IMR-90 (cell line): ENCODE measurements at regions not wholly inside any gene's neighbourhood (a gene's known extent, or its start where the extent isn't known, plus 50 kb on each side); places are given as distances from the start of the nearest gene placed in this dataset.

ENCODE experiments used
- ATAC-seq: fragments of 200-7000 bp; cut with Tn5 transposase; 2 replicates; pipeline ENCODE4 v1.9.1; 2020; ENCODE audit warnings: low read depth, mild to moderate bottlenecking, moderate library complexity
- BruUV-seq: library from RNA; stranded (reverse); fragments of 400-500 nt; replicated peaks from 2 replicates; lab custom pipeline; 2021; lab: Mats Ljungman, UMichigan
- CTCF ChIA-PET: fragments of 300-600 bp; formaldehyde crosslinking; extraction: SDS; loops from one replicate; lab custom pipeline; 2021; ENCODE audit warnings: antibody characterized with exemption; lab: Yijun Ruan, JAX
- POLR2A ChIA-PET: fragments of 300-600 bp; sonication (Branson Sonifier 250); formaldehyde crosslinking; loops from one replicate; lab custom pipeline; 2022; ENCODE audit warnings: antibody characterized with exemption; ENCODE audit not compliant: unreplicated experiment; lab: Charles Lee
- DNase-seq: peaks from one replicate; pipeline ENCODE4 v3.0.0; 2013
- H2AFZ ChIP-seq: replicated peaks from 2 replicates; pipeline ENCODE3; 2013; ENCODE audit warnings: low read length, mild to moderate bottlenecking; ENCODE audit not compliant: poor library complexity
- H2AK5ac ChIP-seq: 2 replicates; pipeline ENCODE4 v1.6.1; 2013; ENCODE audit warnings: low read depth, low read length, inconsistent platforms
- H2AK9ac ChIP-seq: replicated peaks from 2 replicates; pipeline ENCODE3; 2013; ENCODE audit warnings: mild to moderate bottlenecking, low read depth, low read length, moderate library complexity; ENCODE audit not compliant: poor library complexity
- H2BK120ac ChIP-seq: 2 replicates; pipeline ENCODE4 v1.6.1; 2013; ENCODE audit warnings: low read depth, low read length, inconsistent platforms
- H2BK15ac ChIP-seq: 3 replicates; pipeline ENCODE4 v1.6.1; 2013; ENCODE audit warnings: low read depth, low read length, inconsistent platforms
- H2BK20ac ChIP-seq: 2 replicates; pipeline ENCODE4 v1.6.1; 2013; ENCODE audit warnings: low read depth, mild to moderate bottlenecking, inconsistent platforms, low read length, moderate library complexity
- H2BK5ac ChIP-seq: 2 replicates; pipeline ENCODE4 v1.6.1; 2013; ENCODE audit warnings: mild to moderate bottlenecking, low read depth, low read length, inconsistent platforms; ENCODE audit not compliant: poor library complexity, severe bottlenecking
- H3K14ac ChIP-seq: replicated peaks from 2 replicates; pipeline ENCODE4 v1.6.1; 2013; ENCODE audit warnings: low read depth, low read length, inconsistent platforms
- H3K18ac ChIP-seq: 2 replicates; pipeline ENCODE4 v1.6.1; 2013; ENCODE audit warnings: low read depth, low read length, control low read depth
- H3K23ac ChIP-seq: 2 replicates; pipeline ENCODE4 v1.6.1; 2013; ENCODE audit warnings: low read depth, low read length, inconsistent platforms
- H3K27ac ChIP-seq: 2 replicates; pipeline ENCODE4 v1.5.1; 2013; ENCODE audit warnings: mild to moderate bottlenecking, control low read depth, low read length; ENCODE audit not compliant: insufficient read depth
- H3K27me3 ChIP-seq: 2 replicates; pipeline ENCODE4 v1.6.1; 2013; ENCODE audit warnings: low read length; ENCODE audit not compliant: control insufficient read depth, insufficient read depth
- H3K36me3 ChIP-seq: 2 replicates; pipeline ENCODE4 v1.6.1; 2013; ENCODE audit warnings: low read length, mixed read lengths; ENCODE audit not compliant: control insufficient read depth, insufficient read depth
- H3K4ac ChIP-seq: 2 replicates; pipeline ENCODE4 v1.6.1; 2013; ENCODE audit warnings: low read depth, low read length, inconsistent platforms
- H3K4me1 ChIP-seq: 2 replicates; pipeline ENCODE4 v1.6.1; 2013; ENCODE audit warnings: low read length, mixed read lengths; ENCODE audit not compliant: control insufficient read depth, insufficient read depth
- H3K4me2 ChIP-seq: 2 replicates; pipeline ENCODE4 v1.6.1; 2013; ENCODE audit warnings: low read depth, mild to moderate bottlenecking, control low read depth, low read length, moderate library complexity
- H3K4me3 ChIP-seq: 2 replicates; pipeline ENCODE4 v1.5.1; 2013; ENCODE audit warnings: low read depth, mild to moderate bottlenecking, control low read depth, low read length, moderate library complexity; ENCODE audit not compliant: insufficient read depth
- H3K56ac ChIP-seq: 2 replicates; pipeline ENCODE4 v1.6.1; 2013; ENCODE audit warnings: low read length, inconsistent platforms; ENCODE audit not compliant: insufficient read depth; ENCODE audit errors: extremely low read depth
- H3K79me1 ChIP-seq, 2 experiments: 2 replicates each; pipeline ENCODE4 v1.6.1; 2013; ENCODE audit warnings: low read length in 2 of 2, inconsistent platforms in 1 of 2, low read depth in 1 of 2
- H3K9ac ChIP-seq: 2 replicates; pipeline ENCODE4 v1.6.1; 2013; ENCODE audit warnings: low read depth, low read length, control low read depth
- H3K9me1 ChIP-seq: 2 replicates; pipeline ENCODE4 v1.6.1; 2013; ENCODE audit warnings: low read length, inconsistent platforms; ENCODE audit not compliant: insufficient read depth
- H3K9me3 ChIP-seq: 2 replicates; pipeline ENCODE4 v1.6.1; 2013; ENCODE audit warnings: low read length; ENCODE audit not compliant: control insufficient read depth, insufficient read depth
- H4K20me1 ChIP-seq: 2 replicates; pipeline ENCODE4 v1.6.1; 2013; ENCODE audit warnings: low read length, inconsistent platforms; ENCODE audit not compliant: insufficient read depth
- H4K5ac ChIP-seq: 2 replicates; pipeline ENCODE4 v1.6.1; 2013; ENCODE audit warnings: mild to moderate bottlenecking, low read depth, low read length, control low read depth
- H4K8ac ChIP-seq, 2 experiments: 2 replicates each; pipeline ENCODE4 v1.6.1; 2013; ENCODE audit warnings: low read depth in 2 of 2, low read length in 2 of 2, control low read depth in 1 of 2, inconsistent platforms in 1 of 2
- H4K91ac ChIP-seq: 2 replicates; pipeline ENCODE4 v1.6.1; 2013; ENCODE audit warnings: low read depth, low read length, inconsistent platforms; ENCODE audit not compliant: insufficient read depth
- ELK1 ChIP-seq: fragments of 150-350 bp; IDR thresholded peaks from 2 replicates; pipeline ENCODE4 v1.6.1; 2016; ENCODE audit warnings: low read depth, mild to moderate bottlenecking, low read length, moderate library complexity, borderline replicate concordance
- MXI1 ChIP-seq: IDR thresholded peaks from 2 replicates; pipeline ENCODE4 v1.6.1; 2012; ENCODE audit warnings: low read depth, mild to moderate bottlenecking, low read length, moderate library complexity, borderline replicate concordance
- NFE2L2 ChIP-seq: fragments of 150-350 bp; IDR thresholded peaks from 2 replicates; pipeline ENCODE4 v1.6.1; 2016; ENCODE audit warnings: low read depth, mild to moderate bottlenecking, low read length
- RCOR1 ChIP-seq: IDR thresholded peaks from 2 replicates; pipeline ENCODE4 v1.6.1; 2012; ENCODE audit warnings: mild to moderate bottlenecking, low read length, improper control_type of control experiment; ENCODE audit not compliant: insufficient replicate concordance
- WGBS, 2 experiments: methylation state at CpG; one replicate each; pipeline versions ENCODE4 v1.1.5 to v1.1.7; 2013; ENCODE audit warnings: missing lambda C conversion rate in 2 of 2; ENCODE audit not compliant: insufficient read length in 1 of 2; ENCODE audit errors: extremely low coverage in 2 of 2; 5-methylcytosine and 5-hydroxymethylcytosine counted together
- dilution Hi-C: fragments of 300-500 bp; cut with HindIII; formaldehyde crosslinking; loops from one replicate; pipeline ENCODE4 v1.14.3; 2018; ENCODE audit warnings: low sequenced_read_pairs; ENCODE audit not compliant: unreplicated experiment
- in situ Hi-C: fragments of 300-500 bp; cut with MboI; formaldehyde crosslinking; loops from 3 replicates; pipeline ENCODE4 v1.14.3; 2019; ENCODE audit warnings: low sequenced_read_pairs, inconsistent platforms, mixed read lengths
- intact Hi-C: fragments of 100-400 bp; cut with micrococcal nuclease; formaldehyde crosslinking; loops from 2 replicates; pipeline ENCODE4 v1.10.0; 2022

DNA sequence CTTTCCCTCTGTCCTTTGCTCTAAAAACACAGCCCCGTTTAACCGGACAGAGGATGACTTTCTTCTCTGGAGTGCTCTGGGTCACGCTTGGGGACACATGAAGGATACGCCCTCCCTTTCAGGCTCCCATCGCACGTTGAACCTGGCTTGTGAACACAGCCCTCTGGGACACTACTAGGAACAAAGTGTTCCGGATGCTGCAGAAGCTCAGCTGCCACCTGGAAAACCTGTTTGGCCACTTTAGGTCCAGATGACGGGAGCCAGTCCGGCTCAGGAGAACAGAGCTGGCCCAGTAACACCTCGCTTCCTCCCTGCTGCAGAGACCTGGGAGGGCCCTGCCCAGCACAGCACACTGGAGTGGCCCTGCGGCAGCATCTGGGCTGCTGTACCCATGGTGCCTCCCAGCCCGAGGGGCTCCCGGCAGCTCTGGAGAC lies 60.1 kb downstream of the GADD45G start:
- Histone ChIP-seq H3K9me3 (no peaks in the 10 kb centered on the region), H2AK9ac (no peak overlapping the region), H3K23ac (no peak overlapping the region), H3K9me1 (no peaks in the 10 kb centered on the region), H3K9ac (no peak overlapping the region), H3K36me3 (no peaks in the 10 kb centered on the region), H3K4me3 (no peak overlapping the region), H3K4me2 (no peak overlapping the region), H4K5ac (no peak overlapping the region), H2BK5ac (no peak overlapping the region), H2AFZ (no peak overlapping the region), H3K4me1 (no peaks in the 10 kb centered on the region; the same call in 1 of the 2 replicates), H4K20me1 (no peaks in the 10 kb centered on the region), H3K27ac (no peak overlapping the region), H2AK5ac (no peak overlapping the region), H3K18ac (no peak overlapping the region), H4K91ac (no peak overlapping the region), H2BK20ac (no peak overlapping the region), H3K79me1 (no peaks in the 10 kb centered on the region), H2BK15ac (no peak overlapping the region), H4K8ac (no peak overlapping the region), H2BK120ac (no peak overlapping the region), H3K27me3 (no peaks in the 10 kb centered on the region; the same call in 1 of the 2 replicates), H3K14ac (no peak overlapping the region), H3K56ac (no peak overlapping the region), H3K4ac (no peak overlapping the region)
- ChIA-PET POLR2A (no interaction called here), CTCF (no interaction called here)
- intact Hi-C loops = no loop called here
- dilution Hi-C loops = no loop called here
- in situ Hi-C loops = no loop called here
- WGBS, 2 experiments = 87% methylated on average over 7 of the region's 13 CpGs; no CpG with 5 or more reads in 1 of the 2 experiments
- DNase-seq (no peak), ATAC-seq (no peak)
- no TSS peak for BruUV-seq
- TF ChIP-seq NFE2L2 = no peak
- TF ChIP-seq RCOR1 = no peak
- TF ChIP-seq MXI1 = no peak
- TF ChIP-seq ELK1 = no peak
